Epithelial cell of esophagus (primary cell): ENCODE measurements at regions not wholly inside any gene's neighbourhood (a gene's known extent, or its start where the extent isn't known, plus 50 kb on each side); places are given as distances from the start of the nearest gene placed in this dataset.

ENCODE experiments used
- DNase-seq: peaks from one replicate; pipeline ENCODE4 v3.0.0; 2010; ENCODE audit warnings: low read depth
- H3K4me3 ChIP-seq: 2 replicates; pipeline ENCODE4 v1.5.1; 2011; ENCODE audit warnings: mild to moderate bottlenecking, low read length, control low read depth
- TF ChIP-seq, protein P1 (sequence below): IDR thresholded peaks from 2 replicates; pipeline ENCODE4 v1.5.1; 2011; ENCODE audit warnings: low read depth, mild to moderate bottlenecking, low read length, control low read depth, inconsistent platforms; ENCODE audit not compliant: insufficient read depth; ENCODE audit errors: missing control alignments

GRCh38 chr6:113489952-113490746 is 367.0 kb upstream of the MARCKS start:
- peak; percentile 48 for DNase-seq
- TF ChIP-seq, protein P1, sequence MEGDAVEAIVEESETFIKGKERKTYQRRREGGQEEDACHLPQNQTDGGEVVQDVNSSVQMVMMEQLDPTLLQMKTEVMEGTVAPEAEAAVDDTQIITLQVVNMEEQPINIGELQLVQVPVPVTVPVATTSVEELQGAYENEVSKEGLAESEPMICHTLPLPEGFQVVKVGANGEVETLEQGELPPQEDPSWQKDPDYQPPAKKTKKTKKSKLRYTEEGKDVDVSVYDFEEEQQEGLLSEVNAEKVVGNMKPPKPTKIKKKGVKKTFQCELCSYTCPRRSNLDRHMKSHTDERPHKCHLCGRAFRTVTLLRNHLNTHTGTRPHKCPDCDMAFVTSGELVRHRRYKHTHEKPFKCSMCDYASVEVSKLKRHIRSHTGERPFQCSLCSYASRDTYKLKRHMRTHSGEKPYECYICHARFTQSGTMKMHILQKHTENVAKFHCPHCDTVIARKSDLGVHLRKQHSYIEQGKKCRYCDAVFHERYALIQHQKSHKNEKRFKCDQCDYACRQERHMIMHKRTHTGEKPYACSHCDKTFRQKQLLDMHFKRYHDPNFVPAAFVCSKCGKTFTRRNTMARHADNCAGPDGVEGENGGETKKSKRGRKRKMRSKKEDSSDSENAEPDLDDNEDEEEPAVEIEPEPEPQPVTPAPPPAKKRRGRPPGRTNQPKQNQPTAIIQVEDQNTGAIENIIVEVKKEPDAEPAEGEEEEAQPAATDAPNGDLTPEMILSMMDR = no peak
- H3K4me3 ChIP-seq = no peak overlapping the region

- TF ChIP-seq, protein P1 = no peak
- no peak for DNase-seq
- H3K4me3 ChIP-seq = no peak overlapping the region
These were observed 365.8 kb upstream of the MARCKS start for GRCh38 chr6:113491376-113491775.

DNA sequence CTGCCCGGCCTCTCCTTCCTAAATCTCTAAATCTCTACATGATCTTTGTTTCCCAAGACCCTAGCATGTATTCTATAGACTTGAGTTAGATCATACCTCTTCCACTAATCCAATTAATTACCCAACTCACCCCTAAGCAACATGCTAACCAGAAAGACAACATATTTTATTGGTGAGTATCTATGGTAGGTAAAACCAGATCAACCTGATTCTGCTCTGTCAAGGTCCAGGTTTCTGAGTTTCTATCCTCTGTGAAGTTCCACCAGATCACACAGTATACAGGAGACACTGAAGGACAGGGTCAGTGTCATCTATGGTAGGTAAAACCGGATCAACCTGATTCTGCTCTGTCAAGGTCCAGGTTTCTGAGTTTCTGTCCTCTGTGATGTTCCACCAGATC is 363.2 kb upstream of the MARCKS start:
- DNase-seq = peak; percentile 93
- H3K4me3 ChIP-seq = no peak overlapping the region
- TF ChIP-seq, protein P1 = no peak

- TF ChIP-seq, protein P1 = no peak
- DNase-seq = peak; percentile 90
- H3K4me3 ChIP-seq = no peak overlapping the region
These were observed 361.6 kb upstream of the MARCKS start for GRCh38 chr6:113495521-113495920.

GRCh38 chr6:113496166-113496565 is 361.0 kb upstream of the MARCKS start:
- DNase-seq = no peak
- TF ChIP-seq, protein P1 = no peak
- H3K4me3 ChIP-seq = no peak overlapping the region

DNA sequence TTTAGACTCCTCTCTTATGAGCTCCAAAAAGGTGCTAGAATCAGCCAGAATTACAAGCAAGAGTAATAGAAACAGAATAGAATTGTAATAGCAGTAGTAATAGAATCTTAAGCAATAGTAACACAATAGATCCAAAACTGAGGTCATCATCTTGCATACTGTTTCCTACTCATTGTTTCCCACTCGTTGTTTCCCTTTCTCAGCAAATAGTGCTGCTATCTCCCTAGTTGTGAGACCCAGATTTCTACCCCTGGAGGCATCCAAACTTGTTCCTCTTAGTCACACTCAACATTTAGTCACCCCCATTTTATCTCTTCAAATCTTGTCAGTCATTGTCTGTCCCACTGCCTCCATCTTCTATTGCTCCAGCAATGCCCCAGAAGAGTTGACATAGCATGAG is 356.9 kb upstream of the MARCKS start:
- DNase-seq = peak; percentile 76
- TF ChIP-seq, protein P1 = no peak
- no peak overlapping the region for H3K4me3 ChIP-seq
